K562 (cell line): ENCODE measurements at regions not wholly inside any gene's neighbourhood (a gene's known extent, or its start where the extent isn't known, plus 50 kb on each side); places are given as distances from the start of the nearest gene placed in this dataset.

Experiments used
- ATF6 ChIP-seq: sonication (generic); formaldehyde crosslinking; IDR thresholded peaks from 2 replicates; pipeline ENCODE4 v1.4.0; 2020; ENCODE audit warnings: mild to moderate bottlenecking, missing genetic modification reagents
- ELF2 ChIP-seq: fragments of 250-450 bp; sonication (Bioruptor Pico); IDR thresholded peaks from 2 replicates; pipeline ENCODE4 v1.5.0; 2021; ENCODE audit warnings: mild to moderate bottlenecking
- TF ChIP-seq, protein P1 (sequence below), 3 experiments: IDR thresholded peaks in 2 of 3; conservative IDR thresholded peaks in 1 of 3; 2 replicates each; pipeline ENCODE4 v1.5.1; 2011 to 2012; ENCODE audit warnings: low read length in 3 of 3, mild to moderate bottlenecking in 3 of 3, control low read depth in 2 of 3, improper control_type of control experiment in 1 of 3, inconsistent platforms in 1 of 3, low read depth in 1 of 3, mixed read lengths in 1 of 3, moderate library complexity in 1 of 3; ENCODE audit not compliant: insufficient read depth in 2 of 3

DNA sequence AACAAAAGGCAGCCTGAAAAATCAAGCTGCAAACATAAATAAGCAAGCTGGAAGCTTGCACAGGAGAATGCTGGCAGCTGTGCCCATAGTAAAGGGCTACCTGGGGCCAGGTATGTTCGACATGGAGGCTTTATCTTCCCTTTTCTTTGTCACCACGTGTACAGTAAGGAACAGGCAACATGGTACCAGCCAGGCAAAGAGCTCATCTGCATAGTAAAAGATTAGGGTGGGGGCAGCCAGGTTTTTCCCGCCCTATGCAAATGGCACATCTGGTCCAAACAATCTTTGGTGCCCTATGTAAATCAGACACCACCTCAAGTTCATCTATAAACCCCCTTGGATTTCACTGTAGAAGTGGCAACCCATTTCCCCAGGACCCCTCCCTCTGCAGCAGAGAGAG is 625.1 kb downstream of the TYW1 start:
- TF ChIP-seq, protein P1, sequence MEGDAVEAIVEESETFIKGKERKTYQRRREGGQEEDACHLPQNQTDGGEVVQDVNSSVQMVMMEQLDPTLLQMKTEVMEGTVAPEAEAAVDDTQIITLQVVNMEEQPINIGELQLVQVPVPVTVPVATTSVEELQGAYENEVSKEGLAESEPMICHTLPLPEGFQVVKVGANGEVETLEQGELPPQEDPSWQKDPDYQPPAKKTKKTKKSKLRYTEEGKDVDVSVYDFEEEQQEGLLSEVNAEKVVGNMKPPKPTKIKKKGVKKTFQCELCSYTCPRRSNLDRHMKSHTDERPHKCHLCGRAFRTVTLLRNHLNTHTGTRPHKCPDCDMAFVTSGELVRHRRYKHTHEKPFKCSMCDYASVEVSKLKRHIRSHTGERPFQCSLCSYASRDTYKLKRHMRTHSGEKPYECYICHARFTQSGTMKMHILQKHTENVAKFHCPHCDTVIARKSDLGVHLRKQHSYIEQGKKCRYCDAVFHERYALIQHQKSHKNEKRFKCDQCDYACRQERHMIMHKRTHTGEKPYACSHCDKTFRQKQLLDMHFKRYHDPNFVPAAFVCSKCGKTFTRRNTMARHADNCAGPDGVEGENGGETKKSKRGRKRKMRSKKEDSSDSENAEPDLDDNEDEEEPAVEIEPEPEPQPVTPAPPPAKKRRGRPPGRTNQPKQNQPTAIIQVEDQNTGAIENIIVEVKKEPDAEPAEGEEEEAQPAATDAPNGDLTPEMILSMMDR (IDR thresholded peaks at IDR 0.05 in 2 of 3, conservative IDR thresholded peaks at IDR 0.05 in 1 of 3; ENCODE audit: insufficient read depth in 2 of 3, low read depth in 1 of 3, low read length in 3 of 3), result no peak
- TF ChIP-seq ATF6 (CRISPR knock-in tag), result no peak
- no peak for TF ChIP-seq ELF2 (CRISPR knock-in tag)
